CD4-positive, alpha-beta T cell (primary cell): ENCODE measurements at regions not wholly inside any gene's neighbourhood (a gene's known extent, or its start where the extent isn't known, plus 50 kb on each side); places are given as distances from the start of the nearest gene placed in this dataset.

ENCODE experiments used
- ATAC-seq: fragments of 200-7000 bp; cut with Tn5 transposase; one replicate; pipeline ENCODE4 v1.10.0; 2022; ENCODE audit warnings: mild to moderate bottlenecking; ENCODE audit not compliant: poor library complexity
- CTCF ChIA-PET: fragments of 350-600 bp; sonication (Branson Sonifier 250); formaldehyde crosslinking; loops from one replicate; lab custom pipeline; 2021; ENCODE audit warnings: antibody characterized with exemption, inconsistent platforms; lab: Charles Lee
- POLR2A ChIA-PET: fragments of 350-600 bp; sonication (Branson Sonifier 250); formaldehyde crosslinking; loops from one replicate; lab custom pipeline; 2021; ENCODE audit warnings: antibody characterized with exemption, inconsistent platforms; lab: Charles Lee
- DNase-seq, 14 experiments: peaks; one replicate each; pipeline ENCODE4 v3.0.0-alpha.2; 2013 to 2020; ENCODE audit warnings: mixed read lengths in 2 of 14
- H3K27ac ChIP-seq, 2 donors: one replicate each; pipeline versions ENCODE4 v1.5.1 to v1.7.0; 2013; ENCODE audit warnings: low read length in 2 of 2, low read depth in 1 of 2, mild to moderate bottlenecking in 1 of 2
- H3K27me3 ChIP-seq, 2 experiments: 1 replicate in 1 of 2; 2 replicates in 1 of 2; pipeline versions ENCODE4 v1.6.1 to v1.7.0; 2013; ENCODE audit warnings: low read length in 2 of 2, control low read depth in 1 of 2, mild to moderate bottlenecking in 1 of 2, moderate library complexity in 1 of 2; ENCODE audit not compliant: insufficient read depth in 2 of 2, control insufficient read depth in 1 of 2
- H3K36me3 ChIP-seq: one replicate; pipeline ENCODE4 v1.6.1; 2013; ENCODE audit warnings: low read length, control low read depth; ENCODE audit not compliant: insufficient read depth
- H3K4me1 ChIP-seq: one replicate; pipeline ENCODE4 v1.6.1; 2013; ENCODE audit warnings: low read length, control low read depth; ENCODE audit not compliant: insufficient read depth
- H3K4me3 ChIP-seq: one replicate; pipeline ENCODE4 v1.5.1; 2013; ENCODE audit warnings: mild to moderate bottlenecking, low read length, moderate library complexity
- H3K9me3 ChIP-seq, 2 experiments: 1 replicate in 1 of 2; 2 replicates in 1 of 2; pipeline versions ENCODE4 v1.6.1 to v1.7.0; 2013; ENCODE audit warnings: low read length in 2 of 2, mild to moderate bottlenecking in 2 of 2, control low read depth in 1 of 2, moderate library complexity in 1 of 2; ENCODE audit not compliant: control insufficient read depth in 1 of 2, insufficient read depth in 1 of 2
- H3K27ac Mint-ChIP-seq: one replicate; pipeline ENCODE4 v1.8.0; 2020; ENCODE audit warnings: mixed read lengths
- H3K27me3 Mint-ChIP-seq: one replicate; pipeline ENCODE4 v1.8.0; 2021; ENCODE audit warnings: mixed read lengths
- H3K36me3 Mint-ChIP-seq: one replicate; pipeline ENCODE4 v1.8.0; 2021; ENCODE audit warnings: low read depth, mixed read lengths
- H3K4me1 Mint-ChIP-seq: one replicate; pipeline ENCODE4 v1.8.0; 2021; ENCODE audit warnings: low read depth, mixed read lengths
- H3K4me3 Mint-ChIP-seq: one replicate; pipeline ENCODE4 v1.8.0; 2020; ENCODE audit warnings: mild to moderate bottlenecking, mixed read lengths
- H3K9me3 Mint-ChIP-seq: one replicate; pipeline ENCODE4 v1.8.0; 2020; ENCODE audit warnings: mixed read lengths
- intact Hi-C, 2 experiments: fragments of 100-400 bp; cut with DNase I in 1 of 2; cut with micrococcal nuclease in 1 of 2; formaldehyde crosslinking; loops; one replicate each; pipeline versions ENCODE4 v1.15.1 to v1.9.0; 2023 to 2025; cut with DNase I, micrococcal nuclease
- TF ChIP-seq, protein P1 (sequence below): fragments of 200-600 bp; IDR thresholded peaks from one replicate; pipeline ENCODE4 v1.8.0; 2022; ENCODE audit warnings: antibody characterized with exemption, mild to moderate bottlenecking

DNA sequence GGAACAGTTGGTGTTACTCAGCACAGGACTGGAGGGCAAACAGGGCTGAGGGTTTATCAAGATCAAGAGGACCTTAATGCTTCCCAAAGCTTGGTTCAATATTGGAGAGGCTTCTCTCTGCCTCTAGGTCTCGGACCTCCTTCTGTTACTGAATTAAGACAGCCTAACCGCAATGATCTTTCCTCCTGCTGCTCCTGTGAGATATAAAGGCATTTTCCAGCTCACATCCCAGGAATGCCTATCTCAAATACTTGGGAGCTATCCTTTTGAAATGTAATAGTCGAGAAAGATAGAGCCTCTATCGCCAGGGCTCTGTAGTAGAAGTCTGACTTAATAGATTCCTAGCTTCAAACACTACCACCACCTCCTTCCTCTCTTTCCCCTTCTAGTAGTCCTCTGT is 1475.0 kb downstream of the SLITRK1 start:
- peaks cover 9% of the 10 kb centered on the region for H3K9me3 Mint-ChIP-seq
- no peaks in the 10 kb centered on the region for H3K4me1 Mint-ChIP-seq
- Histone ChIP-seq H3K4me3 (no peak overlapping the region), H3K27me3 (no peaks in the 10 kb centered on the region), H3K4me1 (no peaks in the 10 kb centered on the region), H3K36me3 (no peaks in the 10 kb centered on the region), H3K27ac (no peak overlapping the region), H3K9me3 (peaks cover 3 to 8% of the 10 kb centered on the region in 2 experiments)
- intact Hi-C loops, result no loop called here
- TF ChIP-seq, protein P1, sequence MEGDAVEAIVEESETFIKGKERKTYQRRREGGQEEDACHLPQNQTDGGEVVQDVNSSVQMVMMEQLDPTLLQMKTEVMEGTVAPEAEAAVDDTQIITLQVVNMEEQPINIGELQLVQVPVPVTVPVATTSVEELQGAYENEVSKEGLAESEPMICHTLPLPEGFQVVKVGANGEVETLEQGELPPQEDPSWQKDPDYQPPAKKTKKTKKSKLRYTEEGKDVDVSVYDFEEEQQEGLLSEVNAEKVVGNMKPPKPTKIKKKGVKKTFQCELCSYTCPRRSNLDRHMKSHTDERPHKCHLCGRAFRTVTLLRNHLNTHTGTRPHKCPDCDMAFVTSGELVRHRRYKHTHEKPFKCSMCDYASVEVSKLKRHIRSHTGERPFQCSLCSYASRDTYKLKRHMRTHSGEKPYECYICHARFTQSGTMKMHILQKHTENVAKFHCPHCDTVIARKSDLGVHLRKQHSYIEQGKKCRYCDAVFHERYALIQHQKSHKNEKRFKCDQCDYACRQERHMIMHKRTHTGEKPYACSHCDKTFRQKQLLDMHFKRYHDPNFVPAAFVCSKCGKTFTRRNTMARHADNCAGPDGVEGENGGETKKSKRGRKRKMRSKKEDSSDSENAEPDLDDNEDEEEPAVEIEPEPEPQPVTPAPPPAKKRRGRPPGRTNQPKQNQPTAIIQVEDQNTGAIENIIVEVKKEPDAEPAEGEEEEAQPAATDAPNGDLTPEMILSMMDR, result no peak
- POLR2A ChIA-PET, result no interaction called here
- CTCF ChIA-PET, result no interaction called here
- H3K27ac Mint-ChIP-seq, result no peak overlapping the region
- ATAC-seq (no peak), DNase-seq (no peak)
- no peaks in the 10 kb centered on the region for H3K36me3 Mint-ChIP-seq
- H3K4me3 Mint-ChIP-seq, result no peak overlapping the region
- no peaks in the 10 kb centered on the region for H3K27me3 Mint-ChIP-seq

DNA sequence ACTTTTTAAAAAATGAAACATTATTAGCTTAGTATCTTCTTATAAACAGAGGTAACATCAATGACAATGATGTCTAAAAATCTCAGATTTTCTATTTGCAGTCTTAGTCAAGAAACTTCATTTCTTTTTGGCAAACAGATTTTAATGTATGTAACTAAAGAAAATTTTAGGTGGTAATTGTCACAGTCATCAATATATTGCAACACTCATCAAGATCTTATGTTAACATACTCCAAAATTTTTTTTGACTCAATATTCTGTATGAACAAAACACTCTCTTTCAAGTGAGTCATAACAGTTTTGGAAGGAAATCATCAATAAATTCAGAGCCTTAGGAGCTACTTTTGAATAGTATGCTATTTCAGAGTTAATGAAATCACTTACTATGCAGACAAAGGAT is 1507.6 kb downstream of the SLITRK1 start:
- CTCF ChIA-PET, result no interaction called here
- intact Hi-C loops, result no loop called here

DNA sequence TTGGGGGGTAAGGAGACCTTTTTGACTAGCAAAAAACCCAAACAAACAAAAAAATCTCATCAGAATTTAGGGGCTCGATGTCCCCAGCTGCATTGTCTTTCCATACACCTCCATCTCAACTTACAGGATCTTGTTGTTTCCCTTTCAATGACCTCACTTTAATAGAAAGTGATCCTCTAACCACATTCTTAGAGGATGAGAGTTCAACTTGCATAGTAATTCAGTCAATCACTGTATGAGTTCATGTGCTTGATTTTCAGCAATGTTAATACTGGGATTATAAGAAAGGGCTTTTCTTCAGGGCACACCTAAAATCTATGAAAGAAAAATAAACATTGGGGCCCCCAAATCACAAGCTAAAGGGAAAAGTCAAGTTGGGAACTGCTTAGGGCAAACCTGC is 1512.0 kb downstream of the SLITRK1 start:
- ChIA-PET CTCF (no interaction called here), POLR2A (no interaction called here)
- TF ChIP-seq, protein P1, result no peak
- no peak overlapping the region for H3K27ac Mint-ChIP-seq
- H3K9me3 Mint-ChIP-seq, result peaks cover 14% of the 10 kb centered on the region
- Histone ChIP-seq H3K4me3 (no peak overlapping the region), H3K27ac (no peak overlapping the region), H3K36me3 (no peaks in the 10 kb centered on the region), H3K27me3 (no peaks in the 10 kb centered on the region), H3K9me3 (peaks cover 0 to 5% of the 10 kb centered on the region in 2 experiments), H3K4me1 (no peaks in the 10 kb centered on the region)
- no peaks in the 10 kb centered on the region for H3K27me3 Mint-ChIP-seq
- no peak overlapping the region for H3K4me3 Mint-ChIP-seq
- ATAC-seq (no peak), DNase-seq (no peak)
- no peaks in the 10 kb centered on the region for H3K36me3 Mint-ChIP-seq
- no peaks in the 10 kb centered on the region for H3K4me1 Mint-ChIP-seq
- intact Hi-C loops, result no loop called here

More for the DNA sequence above, 1507.6 kb downstream of the SLITRK1 start:
- POLR2A ChIA-PET, result no interaction called here
- ATAC-seq, result no peak
- H3K4me1 ChIP-seq, result no peaks in the 10 kb centered on the region
- Mint-ChIP-seq H3K4me1 (no peaks in the 10 kb centered on the region), H3K4me3 (no peak overlapping the region), H3K9me3 (peaks cover 9% of the 10 kb centered on the region), H3K36me3 (no peaks in the 10 kb centered on the region), H3K27me3 (no peaks in the 10 kb centered on the region), H3K27ac (no peak overlapping the region)
- TF ChIP-seq, protein P1, result no peak
- no peaks in the 10 kb centered on the region for H3K27me3 ChIP-seq
- no peaks in the 10 kb centered on the region for H3K36me3 ChIP-seq
- DNase-seq, result no peak
- H3K27ac ChIP-seq, result no peak overlapping the region
- H3K4me3 ChIP-seq, result no peak overlapping the region
- H3K9me3 ChIP-seq, result no peaks in the 10 kb centered on the region
